ENCODE measurements at regions not wholly inside any gene's neighbourhood (a gene's known extent, or its start where the extent isn't known, plus 50 kb on each side); places are given as distances from the start of the nearest gene placed in this dataset.
"Not testable (repeated sequence)": the region's sequence is repeated elsewhere in the genome, so short reads cannot be mapped to it uniquely, and the experiment has no call there.

DNA sequence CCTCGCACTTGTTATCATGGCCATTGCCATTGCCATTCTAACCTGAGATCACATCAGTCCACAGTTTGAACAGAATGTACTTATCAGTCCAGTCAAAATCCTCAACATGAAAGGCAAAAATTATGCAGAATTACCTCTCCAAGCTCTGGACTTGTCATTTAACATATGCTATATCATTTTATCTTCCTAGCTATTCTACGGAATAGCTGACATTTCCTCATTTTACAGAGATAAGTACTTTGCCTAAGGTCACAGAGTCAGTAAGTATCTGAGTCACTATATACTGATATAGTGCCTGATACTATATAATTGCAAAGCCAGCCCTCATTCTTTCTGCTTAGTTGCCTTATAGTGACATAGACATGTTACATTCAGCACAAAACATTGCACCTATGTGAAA lies 456.9 kb upstream of the GHITM start:
- DNase-seq = no peak

DNA sequence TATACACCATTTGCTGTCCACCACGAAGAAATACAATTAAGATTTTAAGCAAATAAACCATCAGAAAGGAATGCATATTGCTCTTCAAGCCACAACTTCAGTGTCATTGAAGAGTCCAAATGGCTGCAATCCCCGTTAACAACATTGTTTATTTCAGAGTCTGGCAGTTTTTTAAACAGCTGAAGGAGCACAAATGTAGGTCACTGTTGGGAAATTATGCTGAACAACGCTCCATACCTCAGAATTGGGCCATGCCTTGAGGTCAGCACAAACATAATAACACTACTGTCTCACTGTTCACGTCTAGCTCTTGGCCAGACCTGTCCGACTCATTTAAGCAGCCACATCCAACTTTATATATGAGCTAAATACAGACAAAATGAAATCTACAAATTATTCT lies 453.9 kb upstream of the GHITM start:
- no peak for DNase-seq

DNA sequence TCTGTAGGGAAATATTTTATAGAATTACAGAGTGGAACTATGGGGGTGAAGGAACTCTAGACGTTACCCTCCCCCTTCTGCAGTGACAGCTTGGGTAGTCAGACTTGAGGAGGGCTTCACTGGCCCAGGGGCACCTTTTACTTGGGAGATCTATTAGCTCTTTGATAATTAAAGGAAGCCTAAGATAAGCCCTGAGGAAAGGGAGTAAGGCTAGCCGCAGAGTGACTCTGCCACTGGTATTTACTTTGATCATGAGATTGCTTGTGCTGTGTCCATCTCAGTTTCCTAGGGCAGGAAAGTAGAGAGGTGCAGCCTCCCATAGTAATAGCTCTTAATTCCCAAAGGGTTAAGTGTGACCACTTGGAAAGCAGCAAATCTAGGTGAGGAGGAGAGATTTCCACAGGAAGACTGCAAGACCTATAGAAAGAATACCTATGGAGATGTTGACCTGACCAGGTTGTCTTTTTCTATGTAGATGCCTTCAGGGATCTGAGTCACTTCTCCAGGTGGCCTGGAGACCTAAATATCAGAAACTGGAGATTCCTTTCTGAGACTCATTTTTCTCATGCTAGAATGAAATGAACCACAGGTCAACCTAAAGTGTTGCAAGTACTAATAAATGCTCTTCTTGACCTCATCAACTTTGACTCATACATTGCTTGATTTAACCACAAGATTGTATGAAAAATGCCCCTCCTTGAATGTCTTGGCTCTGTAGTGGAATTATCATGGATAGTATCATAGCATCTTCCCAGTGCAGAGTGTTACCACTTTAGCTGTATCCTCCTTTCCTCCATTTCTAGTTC lies 447.3 kb upstream of the GHITM start:
- DNase-seq = no peak

DNA sequence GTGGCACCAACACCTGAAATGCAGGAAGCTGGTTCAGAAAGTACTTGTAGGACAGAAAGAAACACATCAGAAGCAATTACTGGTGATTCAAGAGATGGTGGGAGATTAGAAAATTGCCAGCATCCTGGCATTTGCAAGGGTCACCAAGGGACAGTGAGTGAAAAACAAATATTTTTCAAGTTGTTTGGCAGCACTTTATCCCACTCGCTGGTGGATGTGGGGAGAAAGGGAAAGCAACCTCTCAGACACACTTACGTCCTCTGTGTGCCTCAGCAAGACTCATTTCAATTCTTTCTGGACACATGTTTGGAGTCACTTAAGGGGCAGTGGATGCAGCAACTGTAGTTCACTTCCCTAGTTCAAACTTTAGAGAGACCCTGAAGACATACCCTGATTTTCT lies 440.4 kb upstream of the GHITM start:
- no peak for DNase-seq

DNA sequence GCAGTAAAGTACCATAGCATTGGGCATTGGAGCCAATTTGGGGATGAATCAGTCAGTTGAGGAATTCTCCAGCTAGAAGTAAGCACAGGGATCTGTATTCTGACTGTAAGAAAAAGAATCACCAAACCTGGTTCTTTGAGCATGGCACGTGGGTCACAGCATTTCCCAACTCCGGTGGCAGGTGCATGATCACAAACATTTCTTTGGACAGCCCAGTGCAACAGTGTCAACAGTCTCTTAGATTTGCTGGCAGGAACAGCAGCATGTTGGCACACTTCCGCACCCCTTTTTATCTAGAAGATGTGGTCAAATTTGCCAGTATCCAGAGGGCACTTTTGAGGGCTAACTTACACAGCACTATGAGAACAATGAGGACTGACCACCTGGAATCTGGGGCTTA lies 437.5 kb upstream of the GHITM start:
- DNase-seq = no peak

DNA sequence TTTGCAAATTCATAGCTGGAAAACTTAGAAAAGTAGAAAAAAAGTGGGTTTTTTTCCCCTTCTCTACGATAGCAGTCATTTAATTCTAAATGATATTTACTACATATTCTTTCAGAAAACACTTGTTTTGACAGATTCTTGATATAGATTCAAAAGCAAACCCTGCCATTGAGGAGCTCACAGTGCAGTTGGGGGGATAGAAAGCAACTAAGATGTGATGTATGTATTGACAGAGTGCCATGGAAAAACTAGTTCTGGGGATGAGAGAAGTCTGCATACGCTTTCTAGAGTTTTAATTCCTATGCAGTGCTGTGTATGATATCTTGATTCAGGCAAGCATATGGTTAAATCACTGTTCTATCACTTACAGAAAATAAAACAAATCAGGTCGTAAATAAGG lies 436.6 kb upstream of the GHITM start:
- no peak for DNase-seq

DNA sequence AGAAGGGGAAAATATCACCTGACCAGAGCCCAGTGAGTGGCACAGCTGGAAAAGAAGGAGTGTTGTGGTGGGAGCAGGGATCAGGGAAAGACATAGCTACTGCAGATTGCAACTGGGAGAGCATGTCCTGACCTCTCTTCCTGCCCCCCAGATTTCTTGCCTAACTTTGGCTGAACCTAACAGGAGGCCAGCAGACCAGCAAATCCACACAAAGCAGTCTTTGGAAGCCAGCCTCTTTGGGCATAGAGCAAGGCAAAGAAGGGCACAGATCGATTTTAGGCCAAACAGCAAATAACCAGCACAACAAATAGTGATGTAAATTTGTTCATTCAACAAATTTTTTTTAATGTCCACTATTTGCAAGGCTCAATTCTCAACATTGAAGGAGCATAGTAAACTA lies 433.2 kb upstream of the GHITM start:
- no peak for DNase-seq

DNA sequence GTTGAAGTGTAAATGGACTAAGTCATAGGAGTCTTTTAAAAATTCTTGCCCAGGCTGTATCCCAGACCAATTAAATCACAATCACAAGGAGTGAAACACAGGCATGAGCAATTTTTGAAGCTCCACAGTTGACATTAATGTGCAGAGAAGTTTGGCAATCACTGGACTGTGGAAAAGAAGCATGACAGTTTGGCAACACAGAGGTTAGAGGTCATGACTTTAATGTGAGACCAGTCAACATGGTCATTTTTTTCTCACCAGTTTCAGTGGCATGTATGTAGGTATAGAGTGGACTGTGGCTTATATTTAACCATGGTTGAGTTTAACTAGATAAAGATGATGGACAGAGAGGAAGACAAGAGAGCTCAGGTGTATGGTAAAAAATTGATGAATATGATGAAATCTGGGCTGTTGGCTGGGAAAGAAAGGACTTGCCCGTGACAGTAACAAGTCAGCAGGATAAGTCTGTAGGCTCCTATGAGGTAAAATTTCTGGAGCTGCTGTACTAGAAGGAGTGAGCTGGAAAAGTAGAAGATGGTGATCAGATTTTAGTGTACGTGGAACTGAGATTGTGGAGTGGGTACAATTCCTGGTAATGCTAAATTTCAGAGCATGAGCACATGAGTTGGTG lies 432.2 kb upstream of the GHITM start:
- DNase-seq = no peak

DNA sequence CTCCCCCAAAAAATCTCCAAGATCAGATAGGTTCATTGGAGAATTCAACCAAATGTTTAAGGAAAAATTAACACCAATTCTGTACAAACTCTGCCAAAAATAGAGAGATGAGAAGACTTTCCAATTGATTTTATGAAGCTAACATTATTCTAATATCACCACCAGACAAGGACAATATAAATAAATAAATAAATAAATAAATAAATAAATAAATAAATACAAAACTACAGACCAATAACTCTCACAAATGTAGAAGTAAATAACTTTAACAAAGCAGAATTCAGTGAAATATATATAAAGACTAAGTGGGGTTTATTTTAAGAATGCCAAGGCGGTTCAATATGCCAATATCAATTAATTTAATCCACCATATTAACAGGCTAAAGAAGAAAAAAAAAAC lies 425.9 kb upstream of the GHITM start:
- no peak for DNase-seq

DNA sequence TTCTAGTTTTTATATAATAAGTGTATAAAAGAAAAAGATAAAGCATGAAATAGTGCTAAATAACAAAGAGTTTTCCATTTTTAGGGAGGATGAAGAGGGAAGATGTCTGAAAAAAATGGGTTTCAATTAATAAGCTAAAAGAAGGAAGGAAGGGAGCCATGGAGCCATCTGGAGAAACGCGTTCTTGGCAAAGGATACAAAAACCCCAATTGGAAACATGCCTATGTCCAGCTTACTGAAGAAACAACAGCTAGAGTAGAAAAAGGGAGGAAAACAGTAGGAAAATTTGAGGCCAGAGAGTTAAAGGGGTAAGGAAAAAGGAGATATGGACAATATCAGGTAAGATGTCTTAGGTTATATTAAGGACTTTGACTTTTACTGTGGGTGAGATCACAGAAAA lies 416.2 kb upstream of the GHITM start:
- DNase-seq = no peak

DNA sequence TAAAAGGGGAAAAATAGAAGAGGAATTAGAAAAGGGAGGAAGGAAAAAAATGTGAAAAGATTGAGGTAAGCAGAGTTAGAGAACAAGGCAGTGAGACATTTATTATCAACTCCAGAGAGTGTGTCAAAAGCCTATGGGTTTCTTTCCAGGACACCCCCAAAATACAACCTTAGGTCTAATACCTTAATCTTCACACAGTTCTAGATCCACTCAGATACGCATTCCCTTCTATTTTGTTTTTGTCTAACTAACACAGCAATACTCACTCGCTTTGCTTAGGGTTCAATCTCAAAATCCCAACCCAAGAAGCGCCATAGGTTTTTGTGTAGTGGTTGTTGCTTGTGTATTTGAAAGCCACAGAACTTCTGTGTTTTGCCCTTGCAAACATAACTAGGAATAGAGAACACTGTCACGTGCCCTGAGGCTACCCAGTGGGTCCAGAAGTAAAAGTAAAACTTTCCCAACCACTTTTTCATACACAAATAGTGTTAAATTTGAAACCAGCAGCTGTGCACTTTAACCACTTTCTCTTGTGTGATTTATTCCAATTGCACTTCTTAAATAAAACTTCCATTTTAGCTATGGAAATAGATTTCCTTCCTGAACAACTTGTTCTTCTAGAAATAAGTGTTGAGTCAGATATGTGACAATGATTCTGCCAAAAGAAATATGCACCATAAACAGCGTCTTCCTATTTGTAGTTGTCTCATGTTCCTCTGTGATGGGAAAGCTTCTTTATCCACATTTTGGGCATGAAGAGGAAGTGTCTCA lies 414.7 kb upstream of the GHITM start:
- no peak for DNase-seq

DNA sequence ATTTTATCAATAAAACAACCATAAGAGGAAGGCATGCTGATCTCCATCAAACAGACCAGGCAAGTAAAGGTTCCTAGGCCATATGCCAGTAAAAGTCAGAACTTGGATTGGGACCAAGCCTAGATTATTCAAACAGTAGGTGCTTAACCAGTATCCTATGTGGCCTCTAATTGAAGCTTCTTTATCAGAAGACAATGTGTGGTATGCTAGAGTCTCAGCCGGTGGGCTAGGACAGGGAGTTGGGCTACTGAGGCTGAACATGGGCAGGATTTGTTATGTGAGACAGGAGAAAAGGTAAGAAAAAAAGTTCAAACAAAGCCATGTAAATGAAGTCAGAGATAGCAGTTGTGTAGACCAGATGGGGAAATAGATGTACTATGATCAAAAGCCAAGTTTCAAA lies 413.7 kb upstream of the GHITM start:
- DNase-seq = no peak

DNA sequence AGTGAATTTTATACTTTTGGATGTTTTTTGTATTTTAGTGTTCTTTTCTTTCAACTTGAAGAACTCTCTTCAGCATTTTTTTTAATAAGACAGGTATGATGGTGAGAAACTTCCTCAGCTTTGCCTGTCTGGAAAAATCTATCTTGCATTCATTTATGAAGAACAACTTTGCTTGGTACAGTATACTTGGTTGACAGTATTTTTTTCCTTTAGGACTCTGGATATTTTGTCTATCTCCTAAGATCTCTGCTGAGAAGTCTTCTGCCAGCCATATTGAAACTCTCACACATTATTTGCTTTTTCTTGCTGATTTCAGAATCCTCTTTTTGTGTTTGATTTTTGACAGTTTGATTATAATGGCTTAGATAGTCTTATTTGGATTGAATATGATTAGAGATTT lies 405.0 kb upstream of the GHITM start:
- DNase-seq = no peak

DNA sequence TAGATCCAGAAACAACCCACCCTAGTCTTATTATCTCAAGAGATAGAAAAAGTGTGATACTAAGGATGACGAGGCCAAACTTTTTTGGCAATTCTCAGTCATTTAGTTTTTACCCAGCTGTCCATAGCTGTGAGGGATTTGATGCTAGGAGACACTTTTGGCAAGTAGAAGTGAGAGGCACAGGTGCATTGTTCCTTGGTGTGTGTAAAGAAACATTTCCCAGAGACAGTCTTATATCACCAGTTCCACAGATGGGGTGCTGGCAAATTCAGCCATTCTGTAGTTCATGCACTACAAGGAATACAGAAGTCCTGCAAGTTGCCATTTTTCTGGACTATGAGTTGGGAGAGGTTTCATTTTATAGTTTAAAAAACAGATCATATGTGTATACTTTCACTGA lies 403.3 kb upstream of the GHITM start:
- DNase-seq = no peak

DNA sequence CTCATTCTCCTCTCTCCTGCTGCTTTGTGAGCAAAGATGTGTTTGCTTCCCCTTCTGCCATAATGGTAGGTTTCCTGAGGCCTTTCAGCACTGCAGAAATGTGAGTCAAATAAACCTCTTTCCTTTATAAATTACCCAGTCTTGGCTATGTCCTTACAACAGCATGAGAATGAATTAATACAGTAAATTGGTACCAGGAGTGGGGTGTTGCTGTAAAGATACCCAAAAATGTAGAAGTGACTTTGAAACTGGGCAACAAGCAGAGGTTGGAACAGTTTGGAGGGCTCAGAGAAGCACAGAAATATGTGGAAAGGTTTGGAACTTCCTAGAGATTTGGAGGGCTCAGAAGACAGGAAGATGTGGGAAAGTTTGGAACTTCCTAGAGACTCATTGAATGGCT lies 388.7 kb upstream of the GHITM start:
- DNase-seq = no peak

DNA sequence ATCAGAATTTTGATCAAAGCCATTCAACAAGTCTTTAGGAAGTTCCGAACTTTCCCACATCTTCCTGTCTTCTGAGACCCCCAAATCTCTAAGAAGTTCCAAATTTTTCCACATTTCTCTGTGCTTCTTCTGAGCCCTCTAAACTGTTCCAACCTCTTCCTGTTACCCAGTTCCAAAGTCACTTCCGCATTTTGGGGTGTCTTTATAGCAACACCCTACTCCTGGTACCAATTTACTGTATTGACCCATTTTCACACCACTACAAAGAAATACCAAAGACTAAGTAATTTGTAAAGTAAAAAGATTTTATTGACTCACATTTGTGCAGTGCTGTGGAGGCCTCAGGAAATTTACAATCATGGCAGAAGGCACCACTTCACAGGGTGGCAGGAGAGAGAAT lies 385.8 kb upstream of the GHITM start:
- no peak for DNase-seq

DNA sequence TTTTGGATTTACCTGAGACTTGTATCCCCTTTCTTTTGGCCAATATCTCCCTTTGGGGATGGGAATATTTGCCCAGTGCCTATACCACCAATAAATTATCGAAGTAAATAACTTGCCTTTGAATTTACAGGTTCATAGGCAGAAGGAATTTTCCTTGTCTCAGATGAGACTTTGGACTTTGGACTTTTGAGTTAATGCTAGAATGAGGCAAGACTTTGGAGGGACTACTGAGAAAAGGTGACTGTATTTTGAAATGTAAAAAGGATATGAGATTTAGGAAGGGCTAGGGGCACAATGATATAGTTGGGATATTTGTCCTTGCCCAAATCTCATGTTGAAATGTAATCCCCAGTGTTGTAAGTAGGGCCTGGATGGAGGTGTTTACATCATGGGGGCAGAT lies 384.5 kb upstream of the GHITM start:
- no peak for DNase-seq

DNA sequence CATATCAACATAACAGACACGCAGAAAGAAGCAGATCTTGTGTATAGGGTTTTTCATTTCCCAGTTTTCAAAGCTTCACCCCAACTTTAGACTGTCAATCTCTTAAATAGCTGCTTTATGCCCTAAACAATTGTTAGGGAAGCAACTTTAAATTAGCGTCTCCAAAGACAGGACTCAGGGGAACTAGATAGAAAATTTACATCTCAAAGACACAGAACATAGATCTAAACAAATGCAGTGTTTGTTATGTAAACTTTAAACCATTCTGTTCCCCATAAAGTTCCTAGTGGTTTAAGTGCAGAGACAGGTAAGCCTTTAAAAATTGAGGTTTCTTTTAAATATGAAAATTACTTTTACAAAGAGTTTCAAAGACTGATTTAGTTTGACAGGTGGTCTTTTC lies 379.2 kb upstream of the GHITM start:
- no peak for DNase-seq

DNA sequence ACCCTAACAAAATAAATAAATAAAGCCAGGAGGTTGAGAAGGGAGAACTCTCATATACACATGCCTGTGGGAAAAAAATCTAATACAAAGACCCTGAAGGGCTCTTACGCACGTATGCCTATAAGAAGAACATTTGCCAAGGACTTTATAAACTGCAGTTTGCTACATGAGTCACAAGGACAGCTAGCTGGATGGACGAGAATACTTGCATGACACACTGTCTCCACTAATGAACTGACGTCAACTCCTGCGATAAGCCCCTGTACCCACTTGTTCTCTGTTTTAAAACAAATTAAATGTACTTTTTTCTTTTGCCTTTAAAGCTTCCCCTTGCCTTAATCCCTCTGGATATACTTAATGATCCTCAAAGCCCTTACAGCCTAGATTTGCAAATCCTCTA lies 374.6 kb upstream of the GHITM start:
- DNase-seq = no peak

DNA sequence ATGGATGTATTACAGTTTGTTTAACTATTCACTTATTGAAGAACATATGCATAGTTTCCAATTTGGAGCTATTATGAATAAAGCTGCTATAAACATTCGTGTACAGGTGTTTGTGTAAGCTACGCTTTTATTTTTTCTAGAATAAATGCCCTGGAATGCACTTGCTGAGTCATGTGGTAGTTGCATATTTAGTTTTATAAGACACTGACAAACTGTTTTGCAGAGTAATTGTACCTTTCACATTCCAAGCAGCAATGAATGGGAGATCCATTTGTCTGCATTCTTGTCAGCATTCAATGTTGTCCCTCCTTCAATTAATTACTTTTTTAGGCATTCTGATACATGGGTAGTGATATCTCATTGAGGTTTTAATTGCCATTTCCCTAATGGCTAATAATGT lies 373.6 kb upstream of the GHITM start:
- no peak for DNase-seq

DNA sequence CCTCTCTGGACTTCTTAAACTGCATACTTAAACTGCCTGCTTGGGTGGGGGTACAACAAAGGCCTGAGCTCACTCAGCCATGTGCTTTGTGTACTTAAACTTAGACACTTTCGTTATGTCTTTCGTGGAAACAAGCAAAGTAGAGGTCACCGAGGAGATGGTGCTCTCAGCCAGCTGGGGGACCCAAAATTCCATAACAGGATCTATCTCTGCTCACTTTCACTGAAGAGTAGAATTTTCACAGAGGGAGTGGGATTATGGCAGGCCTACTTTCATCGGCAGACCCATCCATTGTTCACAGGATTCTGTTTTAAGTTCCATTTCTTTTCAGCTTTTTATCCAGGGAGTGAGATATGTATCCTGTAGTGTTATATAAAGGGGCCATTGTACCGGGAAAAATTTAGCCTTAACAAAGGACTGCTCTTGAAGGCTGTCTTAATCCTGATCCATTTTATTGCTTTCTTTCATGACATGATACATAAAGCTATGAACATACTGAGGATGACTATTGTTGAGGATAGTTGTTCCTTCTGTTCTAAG lies 370.0 kb upstream of the GHITM start:
- no peak for DNase-seq

DNA sequence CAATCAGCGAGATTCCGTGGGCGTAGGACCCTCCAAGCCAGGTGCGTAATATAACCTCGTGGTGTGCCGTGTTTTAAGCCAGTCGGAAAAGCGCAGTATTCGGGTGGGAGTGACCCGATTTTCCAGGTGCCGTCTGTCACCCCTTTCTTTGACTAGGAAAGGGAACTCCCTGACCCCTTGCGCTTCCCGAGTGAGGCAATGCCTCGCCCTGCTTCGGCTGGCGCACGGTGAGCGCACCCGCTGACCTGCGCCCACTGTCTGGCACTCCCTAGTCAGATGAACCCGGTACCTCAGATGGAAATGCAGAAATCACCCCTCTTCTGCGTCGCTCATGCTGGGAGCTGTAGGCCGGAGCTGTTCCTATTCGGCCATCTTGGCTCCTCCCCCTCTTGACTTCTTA lies 352.6 kb upstream of the GHITM start:
- DNase-seq = not testable (repeated sequence)

DNA sequence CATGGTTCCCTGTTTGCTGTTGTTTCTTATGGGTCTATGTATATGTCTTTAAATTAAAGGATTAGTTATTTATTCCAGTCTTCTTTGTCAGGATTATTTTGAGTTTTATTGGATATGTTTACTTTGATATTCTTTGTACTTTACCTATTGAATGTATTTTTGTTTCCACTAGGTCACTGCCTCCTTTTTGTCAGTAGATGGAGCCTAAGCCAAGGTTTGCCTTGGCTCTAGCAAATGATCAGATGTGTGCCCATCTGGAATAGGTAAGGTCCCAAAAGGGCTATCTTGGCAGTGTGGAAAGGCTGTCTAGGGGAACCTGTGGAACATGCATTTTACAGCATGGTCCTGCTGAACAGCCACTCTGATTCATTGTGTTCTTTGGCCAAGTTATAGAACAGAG lies 337.3 kb upstream of the GHITM start:
- DNase-seq = no peak

DNA sequence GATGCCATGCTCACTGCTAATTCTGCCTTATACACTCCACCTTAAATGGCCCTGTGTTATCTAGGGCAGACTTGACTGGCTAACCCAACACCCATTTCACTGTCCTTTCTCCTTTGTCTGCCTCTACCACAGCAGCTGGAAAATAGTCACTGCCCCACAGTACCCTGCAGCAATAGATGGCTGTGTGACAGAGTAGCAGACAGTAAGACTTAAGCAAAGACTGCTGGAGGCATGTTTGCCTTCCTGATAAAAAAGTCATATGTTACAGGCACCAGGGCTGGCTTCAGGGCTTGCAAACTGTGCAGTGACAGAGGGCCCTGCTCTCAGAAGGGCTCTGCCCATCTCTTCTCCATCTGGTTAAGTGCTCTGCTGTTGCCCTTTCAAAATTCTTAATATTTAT lies 332.6 kb upstream of the GHITM start:
- DNase-seq = no peak
